ENCODE measurements at regions not wholly inside any gene's neighbourhood (a gene's known extent, or its start where the extent isn't known, plus 50 kb on each side); places are given as distances from the start of the nearest gene placed in this dataset.

GRCh38 chr14:104515811-104516780 lies 63.5 kb upstream of the C14orf180 start:
- TF ChIP-seq CTCF (conservative IDR thresholded peaks at IDR 0.05) (no peak), EZH2 (IDR thresholded peaks at IDR 0.05; ENCODE audit: low read depth) (no peak)
